Activated T-helper 2 cell treated with anti-CD3 and anti-CD28 coated beads, Interferon-gamma antibody, Interleukin-2, Interleukin-4, amounts not matched to agents 10 μg/mL and 5 μg/mL and 100 μg/mL, durations not matched to agents 14 hours and 24 hours and 36 hours (primary cell): ENCODE measurements at regions not wholly inside any gene's neighbourhood (a gene's known extent, or its start where the extent isn't known, plus 50 kb on each side); places are given as distances from the start of the nearest gene placed in this dataset.
"Not testable (repeated sequence)": the region's sequence is repeated elsewhere in the genome, so short reads cannot be mapped to it uniquely, and the experiment has no call there.

Experiments
- DNase-seq: peaks from one replicate; pipeline ENCODE4 v3.0.0; 2021; ENCODE audit warnings: low spot score
- H3K27ac Mint-ChIP-seq: one replicate; pipeline ENCODE4 v1.8.0; 2021; ENCODE audit warnings: mixed read lengths
- H3K27me3 Mint-ChIP-seq: one replicate; pipeline ENCODE4 v1.8.0; 2021; ENCODE audit warnings: low read depth, mixed read lengths
- H3K36me3 Mint-ChIP-seq: one replicate; pipeline ENCODE4 v1.8.0; 2021; ENCODE audit warnings: low read depth, mixed read lengths
- H3K4me1 Mint-ChIP-seq: one replicate; pipeline ENCODE4 v1.8.0; 2021; ENCODE audit warnings: low read depth, mixed read lengths
- H3K4me3 Mint-ChIP-seq: one replicate; pipeline ENCODE4 v1.8.0; 2021; ENCODE audit warnings: low read depth, mild to moderate bottlenecking, moderate library complexity, mixed read lengths
- H3K9me3 Mint-ChIP-seq: one replicate; pipeline ENCODE4 v1.8.0; 2021; ENCODE audit warnings: mixed read lengths
- intact Hi-C: fragments of 100-400 bp; cut with micrococcal nuclease; formaldehyde crosslinking; loops from one replicate; pipeline ENCODE4 v1.15.1; 2023

DNA sequence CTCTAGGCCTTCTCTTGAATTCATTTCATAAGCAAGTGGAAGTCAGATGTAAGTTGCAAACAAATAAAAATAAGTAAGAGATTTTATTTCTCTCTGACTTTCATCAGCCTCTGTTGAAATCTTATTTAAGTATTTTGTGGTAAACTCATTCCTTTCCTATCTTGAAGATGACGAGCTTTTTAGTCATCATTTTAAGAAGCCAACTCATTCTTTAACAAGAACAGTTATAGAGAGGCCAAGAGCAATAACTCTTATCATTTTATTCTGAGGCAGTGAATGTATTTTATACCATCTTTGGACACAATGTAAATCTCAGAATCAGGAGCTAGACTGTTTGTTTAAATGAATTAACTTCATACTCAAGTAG, 147.5 kb upstream of the MBNL1 start:
- Mint-ChIP-seq H3K4me3 (no peak overlapping the region), H3K36me3 (no peaks in the 10 kb centered on the region), H3K9me3 (peaks cover 6% of the 10 kb centered on the region), H3K27ac (no peak overlapping the region), H3K4me1 (peaks cover 32% of the 10 kb centered on the region), H3K27me3 (peaks cover 21% of the 10 kb centered on the region)
- intact Hi-C loops = loop anchor here (10.0 kb wide), 3 partner anchors 214 to 806 kb away; partner anchors contain the start of gene GPR87
- no peak for DNase-seq

GRCh38 chr3:152122851-152123250, 145.9 kb upstream of the MBNL1 start:
- peaks cover 15% of the 10 kb centered on the region for H3K27me3 Mint-ChIP-seq
- no peak for DNase-seq
- H3K4me1 Mint-ChIP-seq = peaks cover 40% of the 10 kb centered on the region
- no peaks in the 10 kb centered on the region for H3K36me3 Mint-ChIP-seq
- no peak overlapping the region for H3K27ac Mint-ChIP-seq
- H3K4me3 Mint-ChIP-seq = no peak overlapping the region
- no peaks in the 10 kb centered on the region for H3K9me3 Mint-ChIP-seq
- intact Hi-C loops = loop anchor here (10.0 kb wide), 3 partner anchors 212 to 808 kb away; partner anchors contain the start of gene GPR87

GRCh38 chr3:152123457-152123856, 145.3 kb upstream of the MBNL1 start:
- no peak overlapping the region for H3K4me3 Mint-ChIP-seq
- intact Hi-C loops = loop anchor here (10.0 kb wide), 3 partner anchors 211 to 809 kb away; partner anchors contain the start of gene GPR87
- no peaks in the 10 kb centered on the region for H3K36me3 Mint-ChIP-seq
- no peak overlapping the region for H3K27ac Mint-ChIP-seq
- peaks cover 40% of the 10 kb centered on the region for H3K4me1 Mint-ChIP-seq
- H3K9me3 Mint-ChIP-seq = no peaks in the 10 kb centered on the region
- H3K27me3 Mint-ChIP-seq = peaks cover 17% of the 10 kb centered on the region
- no peak for DNase-seq

DNA sequence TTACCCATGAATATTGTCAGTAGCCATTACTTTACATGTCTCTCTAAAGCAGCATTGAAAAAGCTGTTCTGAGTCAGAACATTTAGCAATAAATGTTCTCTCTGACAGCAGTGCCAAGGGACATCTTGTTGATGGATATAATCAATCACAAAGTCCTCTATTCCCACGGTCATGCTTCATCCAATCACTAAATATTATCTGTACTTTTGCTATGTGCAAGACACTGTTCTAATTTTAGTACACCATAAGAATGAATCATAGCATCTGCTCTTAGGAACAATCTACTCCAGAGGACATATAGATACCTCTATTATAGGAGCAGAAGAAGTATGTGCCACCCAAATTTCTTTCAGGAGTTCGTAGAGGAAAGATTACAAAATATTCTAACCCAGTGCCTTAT, 142.5 kb upstream of the MBNL1 start:
- Mint-ChIP-seq H3K9me3 (no peaks in the 10 kb centered on the region), H3K27me3 (peaks cover 28% of the 10 kb centered on the region), H3K4me1 (peaks cover 23% of the 10 kb centered on the region), H3K4me3 (no peak overlapping the region), H3K27ac (no peak overlapping the region), H3K36me3 (no peaks in the 10 kb centered on the region)
- intact Hi-C loops = loop anchor here (2.0 to 10.0 kb wide), 7 partner anchors 67 to 811 kb away; partner anchors contain the start of gene GPR87
- DNase-seq = no peak

- no peak for DNase-seq
- Mint-ChIP-seq H3K27ac (no peak overlapping the region), H3K36me3 (no peaks in the 10 kb centered on the region), H3K4me3 (no peak overlapping the region), H3K4me1 (peaks cover 19% of the 10 kb centered on the region), H3K27me3 (peaks cover 30% of the 10 kb centered on the region), H3K9me3 (no peaks in the 10 kb centered on the region)
- intact Hi-C loops = loop anchor here (1.0 to 10.0 kb wide), 9 partner anchors 8 to 812 kb away; partner anchors contain the start of gene GPR87
Observed at GRCh38 chr3:152127058-152127457, 141.7 kb upstream of the MBNL1 start.

- intact Hi-C loops = loop anchor here (5.0 to 10.0 kb wide), 5 partner anchors 129 to 814 kb away; partner anchors contain the start of gene GPR87
- no peak overlapping the region for H3K4me3 Mint-ChIP-seq
- DNase-seq = no peak
Observed at GRCh38 chr3:152128356-152128755, 140.4 kb upstream of the MBNL1 start.

GRCh38 chr3:152139651-152140050, 129.1 kb upstream of the MBNL1 start:
- H3K36me3 Mint-ChIP-seq = no peaks in the 10 kb centered on the region
- no peaks in the 10 kb centered on the region for H3K4me1 Mint-ChIP-seq
- peaks cover 7% of the 10 kb centered on the region for H3K9me3 Mint-ChIP-seq
- intact Hi-C loops = no loop called here
- no peak overlapping the region for H3K27ac Mint-ChIP-seq
- DNase-seq = no peak
- H3K4me3 Mint-ChIP-seq = no peak overlapping the region
- H3K27me3 Mint-ChIP-seq = peaks cover 17% of the 10 kb centered on the region

More at GRCh38 chr3:152128356-152128755, 140.4 kb upstream of the MBNL1 start:
- Mint-ChIP-seq H3K36me3 (no peaks in the 10 kb centered on the region), H3K9me3 (no peaks in the 10 kb centered on the region), H3K4me1 (peaks cover 14% of the 10 kb centered on the region), H3K27ac (no peak overlapping the region), H3K27me3 (peaks cover 29% of the 10 kb centered on the region)

DNA sequence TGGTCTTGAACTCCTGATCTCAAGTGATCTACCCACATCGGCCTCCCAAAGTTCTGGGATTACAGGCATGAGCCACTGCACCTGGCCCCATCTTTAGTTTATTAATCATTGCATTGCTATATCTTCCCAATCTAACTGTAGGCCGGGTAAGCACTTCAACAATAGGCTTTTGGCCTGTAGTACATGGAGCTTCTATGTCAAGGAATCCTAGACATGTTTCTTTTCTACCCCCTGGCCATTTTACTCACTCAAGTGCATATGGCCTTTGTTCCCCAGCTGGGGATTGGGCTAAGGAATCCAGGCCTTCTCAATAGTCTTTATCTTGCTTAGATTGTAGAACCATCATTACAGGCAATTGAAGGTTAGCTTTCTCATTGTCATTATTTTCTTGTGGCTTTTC, 122.3 kb upstream of the MBNL1 start:
- Mint-ChIP-seq H3K9me3 (no peaks in the 10 kb centered on the region), H3K4me1 (peaks cover 16% of the 10 kb centered on the region), H3K27me3 (peaks cover 4% of the 10 kb centered on the region), H3K4me3 (no peak overlapping the region), H3K27ac (no peak overlapping the region), H3K36me3 (no peaks in the 10 kb centered on the region)
- DNase-seq = no peak
- intact Hi-C loops = no loop called here

- Mint-ChIP-seq H3K27ac (no peak overlapping the region), H3K4me1 (peaks cover 16% of the 10 kb centered on the region), H3K27me3 (peaks cover 4% of the 10 kb centered on the region), H3K36me3 (no peaks in the 10 kb centered on the region), H3K4me3 (no peak overlapping the region), H3K9me3 (no peaks in the 10 kb centered on the region)
- no peak for DNase-seq
- intact Hi-C loops = no loop called here
Observed at GRCh38 chr3:152147748-152148147, 121.0 kb upstream of the MBNL1 start.

DNA sequence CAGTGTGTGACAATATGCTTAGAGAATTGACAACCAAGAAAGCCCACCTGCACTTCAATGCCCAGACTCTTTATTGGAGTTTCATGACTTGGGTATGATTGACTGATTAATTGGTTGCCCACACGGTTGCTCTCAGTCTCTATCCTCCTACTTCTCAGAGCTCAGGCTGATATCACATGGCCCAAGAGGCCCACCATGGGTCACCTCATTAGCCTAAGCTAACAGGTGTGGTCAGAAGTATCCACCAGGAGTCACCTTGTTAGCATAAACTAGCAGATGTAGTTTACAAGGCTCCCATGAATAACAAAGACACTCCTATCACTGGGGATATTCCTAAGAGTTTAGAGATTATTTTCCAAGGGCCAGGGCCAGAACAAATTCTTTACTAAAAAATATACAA, 120.2 kb upstream of the MBNL1 start:
- H3K4me3 Mint-ChIP-seq = no peak overlapping the region
- no peaks in the 10 kb centered on the region for H3K36me3 Mint-ChIP-seq
- H3K27ac Mint-ChIP-seq = no peak overlapping the region
- peaks cover 16% of the 10 kb centered on the region for H3K4me1 Mint-ChIP-seq
- peaks cover 4% of the 10 kb centered on the region for H3K27me3 Mint-ChIP-seq
- H3K9me3 Mint-ChIP-seq = no peaks in the 10 kb centered on the region
- intact Hi-C loops = no loop called here
- DNase-seq = no peak

- no peak for DNase-seq
- Mint-ChIP-seq H3K4me3 (no peak overlapping the region), H3K27ac (no peak overlapping the region), H3K36me3 (no peaks in the 10 kb centered on the region), H3K9me3 (no peaks in the 10 kb centered on the region), H3K4me1 (peaks cover 16% of the 10 kb centered on the region), H3K27me3 (peaks cover 4% of the 10 kb centered on the region)
- intact Hi-C loops = no loop called here
Observed at GRCh38 chr3:152149832-152150231, 118.9 kb upstream of the MBNL1 start.

DNA sequence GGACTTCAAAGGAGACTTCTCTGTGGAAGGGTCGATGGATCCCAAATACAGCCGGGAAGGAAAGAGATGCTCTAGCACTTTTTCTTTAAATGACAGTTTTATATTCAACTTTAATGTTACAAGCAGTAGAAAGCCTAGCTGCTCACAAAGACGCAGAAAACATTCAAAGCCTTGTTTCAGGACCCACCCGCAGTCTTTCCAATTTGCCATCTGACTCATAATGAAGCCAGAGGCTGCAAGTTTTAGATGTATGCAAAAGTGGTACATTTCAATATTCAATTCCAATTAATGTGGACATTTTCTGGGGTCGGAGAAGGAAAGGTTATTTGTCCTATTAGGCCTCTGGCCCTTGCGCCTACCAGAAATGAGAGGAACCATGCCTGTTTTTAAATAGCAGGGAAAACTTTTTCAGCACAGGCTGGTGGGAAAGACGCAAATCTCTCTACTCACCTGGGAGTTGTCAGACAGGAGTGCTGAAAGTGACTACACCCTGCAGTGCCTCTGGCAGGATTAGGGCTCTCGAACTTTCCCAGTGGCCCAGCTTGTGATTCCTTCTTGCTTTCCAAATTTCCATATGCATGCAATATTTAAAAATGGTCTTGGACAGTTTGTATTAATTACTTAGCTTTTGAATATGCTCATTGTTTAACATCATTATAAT, 117.4 kb upstream of the MBNL1 start:
- Mint-ChIP-seq H3K27ac (no peak overlapping the region), H3K36me3 (no peaks in the 10 kb centered on the region), H3K4me1 (peaks cover 16% of the 10 kb centered on the region), H3K27me3 (peaks cover 7% of the 10 kb centered on the region), H3K4me3 (no peak overlapping the region), H3K9me3 (no peaks in the 10 kb centered on the region)
- no peak for DNase-seq
- intact Hi-C loops = no loop called here

DNA sequence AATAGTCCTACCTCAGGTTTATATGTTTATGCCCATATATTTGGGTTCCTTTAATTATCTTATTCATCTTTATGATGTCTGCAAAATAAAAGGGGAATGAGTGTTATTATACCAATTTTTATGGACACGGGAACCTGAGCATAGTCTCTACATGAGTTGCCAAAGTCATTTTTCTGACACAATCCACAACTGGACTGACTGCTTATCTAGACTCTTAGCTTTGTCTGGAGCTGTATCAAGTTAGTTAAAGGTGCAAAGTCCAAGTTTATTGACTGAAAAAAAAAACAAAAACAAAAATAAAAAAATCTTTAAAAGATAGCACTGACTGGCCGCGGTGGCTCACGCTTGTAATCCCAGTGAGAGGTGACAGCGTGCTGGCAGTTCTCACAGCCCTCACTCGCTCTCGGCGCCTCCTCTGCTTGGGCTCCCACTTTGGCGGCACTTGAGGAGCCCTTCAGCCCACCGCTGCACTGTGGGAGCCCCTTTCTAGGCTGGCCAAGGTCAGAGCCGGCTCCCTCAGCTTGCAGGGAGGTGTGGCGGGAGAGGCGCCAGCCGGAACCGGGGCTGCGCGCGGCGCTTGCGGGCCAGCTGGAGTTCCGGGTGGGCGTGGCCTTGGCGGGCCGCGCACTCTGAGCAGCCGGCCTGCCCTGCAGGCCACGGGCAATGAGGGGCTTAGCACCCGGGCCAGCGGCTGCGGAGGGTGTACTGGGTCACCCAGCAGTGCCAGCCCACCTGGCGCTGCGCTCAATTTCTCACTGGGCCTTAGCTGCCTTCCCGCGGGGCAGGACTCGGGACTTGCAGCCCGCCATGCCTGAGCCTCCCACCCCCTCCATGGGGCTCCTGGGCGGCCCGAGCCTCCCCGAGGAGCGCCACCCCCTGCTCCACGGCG, 116.6 kb upstream of the MBNL1 start:
- H3K4me3 Mint-ChIP-seq, DNase-seq, H3K27ac Mint-ChIP-seq, H3K36me3 Mint-ChIP-seq, intact Hi-C loops, H3K9me3 Mint-ChIP-seq: not testable (repeated sequence)
- Mint-ChIP-seq H3K4me1 (peaks cover 16% of the 10 kb centered on the region), H3K27me3 (peaks cover 12% of the 10 kb centered on the region)
